ENCODE measurements at regions not wholly inside any gene's neighbourhood (a gene's known extent, or its start where the extent isn't known, plus 50 kb on each side); places are given as distances from the start of the nearest gene placed in this dataset.

GRCh38 chr14:86104691-86105265 is 574.8 kb downstream of the FLRT2 start:
- no peak overlapping the region for H3K4me3 ChIP-seq
- no peak overlapping the region for H3K27ac ChIP-seq
- TF ChIP-seq, protein P1, sequence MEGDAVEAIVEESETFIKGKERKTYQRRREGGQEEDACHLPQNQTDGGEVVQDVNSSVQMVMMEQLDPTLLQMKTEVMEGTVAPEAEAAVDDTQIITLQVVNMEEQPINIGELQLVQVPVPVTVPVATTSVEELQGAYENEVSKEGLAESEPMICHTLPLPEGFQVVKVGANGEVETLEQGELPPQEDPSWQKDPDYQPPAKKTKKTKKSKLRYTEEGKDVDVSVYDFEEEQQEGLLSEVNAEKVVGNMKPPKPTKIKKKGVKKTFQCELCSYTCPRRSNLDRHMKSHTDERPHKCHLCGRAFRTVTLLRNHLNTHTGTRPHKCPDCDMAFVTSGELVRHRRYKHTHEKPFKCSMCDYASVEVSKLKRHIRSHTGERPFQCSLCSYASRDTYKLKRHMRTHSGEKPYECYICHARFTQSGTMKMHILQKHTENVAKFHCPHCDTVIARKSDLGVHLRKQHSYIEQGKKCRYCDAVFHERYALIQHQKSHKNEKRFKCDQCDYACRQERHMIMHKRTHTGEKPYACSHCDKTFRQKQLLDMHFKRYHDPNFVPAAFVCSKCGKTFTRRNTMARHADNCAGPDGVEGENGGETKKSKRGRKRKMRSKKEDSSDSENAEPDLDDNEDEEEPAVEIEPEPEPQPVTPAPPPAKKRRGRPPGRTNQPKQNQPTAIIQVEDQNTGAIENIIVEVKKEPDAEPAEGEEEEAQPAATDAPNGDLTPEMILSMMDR (IDR thresholded peaks at IDR 0.05): no peak
- H3K4me1 ChIP-seq: no peaks in the 10 kb centered on the region
- H3K27me3 ChIP-seq: no peaks in the 10 kb centered on the region
- no peak for DNase-seq
- no peaks in the 10 kb centered on the region for H3K36me3 ChIP-seq
- intact Hi-C loops (cut with DNase I; ENCODE audit: low total_unique reads): no loop called here
- H3K9me3 ChIP-seq: no peaks in the 10 kb centered on the region

DNA sequence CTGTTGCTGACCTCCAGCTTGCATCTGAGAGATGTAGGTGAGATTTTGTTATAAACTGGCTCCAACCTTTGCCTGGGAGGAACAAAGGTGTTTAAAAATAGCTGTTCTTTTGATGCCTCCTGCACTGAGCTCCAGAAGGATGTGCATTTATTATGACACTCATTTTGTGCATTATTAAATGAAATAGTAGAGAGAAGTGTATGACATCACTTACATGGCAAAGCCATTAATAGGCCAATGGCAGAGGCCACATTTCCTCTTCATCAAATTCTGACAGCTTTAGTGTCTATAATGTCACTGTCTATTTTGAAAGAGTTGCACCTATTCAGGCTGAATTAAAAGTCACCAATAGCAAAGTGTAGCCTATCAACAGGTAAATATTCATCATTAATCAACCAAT is 564.6 kb downstream of the FLRT2 start:
- H3K4me3 ChIP-seq: no peak overlapping the region
- no peaks in the 10 kb centered on the region for H3K9me3 ChIP-seq
- no peaks in the 10 kb centered on the region for H3K4me1 ChIP-seq
- H3K36me3 ChIP-seq: no peaks in the 10 kb centered on the region
- intact Hi-C loops (cut with DNase I; ENCODE audit: low total_unique reads): no loop called here
- TF ChIP-seq, protein P1 (IDR thresholded peaks at IDR 0.05): no peak
- no peaks in the 10 kb centered on the region for H3K27me3 ChIP-seq
- H3K27ac ChIP-seq: no peak overlapping the region
- no peak for DNase-seq

- H3K4me1 ChIP-seq: no peaks in the 10 kb centered on the region
- no peak overlapping the region for H3K4me3 ChIP-seq
- TF ChIP-seq, protein P1 (IDR thresholded peaks at IDR 0.05): no peak
- intact Hi-C loops (cut with DNase I; ENCODE audit: low total_unique reads): no loop called here
- no peak for DNase-seq
- H3K27ac ChIP-seq: no peak overlapping the region
- no peaks in the 10 kb centered on the region for H3K27me3 ChIP-seq
- H3K9me3 ChIP-seq: no peaks in the 10 kb centered on the region
- no peaks in the 10 kb centered on the region for H3K36me3 ChIP-seq
Observed at GRCh38 chr14:86091811-86092210, 561.9 kb downstream of the FLRT2 start.

DNA sequence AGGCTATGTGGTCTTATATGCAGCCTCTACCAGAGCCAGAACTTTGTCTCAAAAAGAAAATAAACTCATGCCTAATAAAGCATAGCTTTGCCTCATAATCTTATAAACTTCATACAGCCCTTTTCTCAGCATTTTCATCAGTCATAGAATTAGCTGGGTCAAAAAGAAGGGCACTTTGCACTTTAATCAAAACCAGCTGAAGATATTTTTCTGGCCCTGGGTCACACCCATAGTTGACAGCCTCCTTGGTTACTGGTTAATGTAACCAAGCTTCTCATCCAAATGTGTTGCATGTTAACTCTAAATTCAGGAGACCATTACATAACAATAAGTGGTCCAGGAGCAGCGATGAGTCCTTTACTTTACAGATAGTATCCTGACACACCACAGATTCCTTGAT is 558.2 kb downstream of the FLRT2 start:
- TF ChIP-seq, protein P1 (IDR thresholded peaks at IDR 0.05): no peak
- intact Hi-C loops (cut with DNase I; ENCODE audit: low total_unique reads): no loop called here
- no peaks in the 10 kb centered on the region for H3K9me3 ChIP-seq

DNA sequence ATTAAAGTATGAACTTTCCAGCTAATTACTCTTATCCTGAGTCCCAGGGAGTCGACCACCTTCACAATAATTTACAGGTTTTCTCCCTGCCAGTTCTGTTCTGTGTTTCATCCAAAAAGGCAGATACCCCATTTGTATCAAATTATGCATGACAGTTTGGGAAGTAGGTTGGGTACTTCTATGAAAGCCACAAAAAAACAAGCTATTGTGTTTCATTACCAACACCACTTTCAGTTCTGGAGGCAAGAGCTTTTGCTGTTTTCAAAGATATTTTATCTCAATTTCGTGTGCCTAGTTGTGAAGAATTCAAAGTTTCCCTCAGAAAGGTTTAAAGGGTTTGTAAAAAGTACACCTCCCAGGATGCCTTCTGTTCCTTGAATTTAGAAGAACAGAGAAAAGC is 557.4 kb downstream of the FLRT2 start:
- DNase-seq: no peak
- H3K27ac ChIP-seq: no peak overlapping the region
- intact Hi-C loops (cut with DNase I; ENCODE audit: low total_unique reads): no loop called here
- no peak overlapping the region for H3K4me3 ChIP-seq
- H3K36me3 ChIP-seq: no peaks in the 10 kb centered on the region
- no peaks in the 10 kb centered on the region for H3K9me3 ChIP-seq
- no peaks in the 10 kb centered on the region for H3K4me1 ChIP-seq
- TF ChIP-seq, protein P1 (IDR thresholded peaks at IDR 0.05): no peak
- H3K27me3 ChIP-seq: no peaks in the 10 kb centered on the region

More for the DNA sequence above, 558.2 kb downstream of the FLRT2 start:
- Histone ChIP-seq H3K4me1 (no peaks in the 10 kb centered on the region), H3K27ac (no peak overlapping the region), H3K27me3 (no peaks in the 10 kb centered on the region), H3K4me3 (no peak overlapping the region), H3K36me3 (no peaks in the 10 kb centered on the region)
- no peak for DNase-seq

DNA sequence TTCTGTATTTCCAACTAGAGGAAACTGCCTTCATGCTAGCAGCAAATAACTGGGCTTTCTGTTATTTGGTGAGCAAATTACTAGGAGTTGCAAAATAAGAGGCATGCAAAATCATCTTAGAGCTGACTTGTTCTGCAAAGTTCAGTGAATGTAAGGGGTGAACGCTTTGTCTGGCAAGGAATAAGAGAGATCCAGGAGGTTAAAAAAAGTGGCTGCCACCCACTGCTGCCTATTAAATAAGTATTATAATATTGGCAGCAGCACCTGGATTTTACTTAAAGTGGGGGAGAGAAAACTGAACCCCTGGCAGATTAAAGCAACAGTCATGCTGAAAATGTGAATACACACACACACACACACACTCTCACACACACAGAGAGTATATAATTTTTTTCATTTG is 557.0 kb downstream of the FLRT2 start:
- no peak overlapping the region for H3K4me3 ChIP-seq
- no peak for DNase-seq
- TF ChIP-seq, protein P1 (IDR thresholded peaks at IDR 0.05): no peak
- intact Hi-C loops (cut with DNase I; ENCODE audit: low total_unique reads): no loop called here
- H3K4me1 ChIP-seq: no peaks in the 10 kb centered on the region
- H3K36me3 ChIP-seq: no peaks in the 10 kb centered on the region
- H3K27me3 ChIP-seq: no peaks in the 10 kb centered on the region
- H3K9me3 ChIP-seq: no peaks in the 10 kb centered on the region
- no peak overlapping the region for H3K27ac ChIP-seq
